Fibroblast of lung (primary cell): ENCODE measurements at regions not wholly inside any gene's neighbourhood (a gene's known extent, or its start where the extent isn't known, plus 50 kb on each side); places are given as distances from the start of the nearest gene placed in this dataset.

Experiments used
- DNase-seq, 2 donors: peaks; one replicate each; pipeline versions ENCODE4 v3.0.0 to v3.0.0-alpha.2; 2010; ENCODE audit warnings: low read depth in 2 of 2
- H2AFZ ChIP-seq: 2 replicates; pipeline ENCODE4 v1.5.1; 2012; ENCODE audit warnings: low read length, control low read depth, inconsistent platforms
- H3K27ac ChIP-seq: 2 replicates; pipeline ENCODE4 v1.5.1; 2011; ENCODE audit warnings: low read length, control low read depth; ENCODE audit not compliant: insufficient read depth
- H3K27me3 ChIP-seq: 2 replicates; pipeline ENCODE4 v1.5.1; 2011; ENCODE audit warnings: mild to moderate bottlenecking, low read length; ENCODE audit not compliant: control insufficient read depth, insufficient read depth
- H3K36me3 ChIP-seq: 2 replicates; pipeline ENCODE4 v1.5.1; 2011; ENCODE audit warnings: low read length; ENCODE audit not compliant: control insufficient read depth, insufficient read depth
- H3K4me1 ChIP-seq: 2 replicates; pipeline ENCODE4 v1.5.1; 2011; ENCODE audit warnings: low read length; ENCODE audit not compliant: control insufficient read depth, insufficient read depth; ENCODE audit errors: extremely low read depth
- H3K4me2 ChIP-seq: 2 replicates; pipeline ENCODE4 v1.5.1; 2011; ENCODE audit warnings: low read length, control low read depth; ENCODE audit not compliant: insufficient read depth; ENCODE audit errors: extremely low read depth
- H3K4me3 ChIP-seq, 4 experiments: fragments of 200-600 bp in 1 of 4; sonication (generic) in 1 of 4; replicated peaks in 1 of 4; 2 replicates each; pipeline ENCODE4 v1.5.1; 2011 to 2016; ENCODE audit warnings: low read length in 4 of 4, low read depth in 3 of 4, mild to moderate bottlenecking in 3 of 4, control low read depth in 2 of 4, inconsistent platforms in 1 of 4, mixed read lengths in 1 of 4; ENCODE audit not compliant: insufficient read depth in 1 of 4; ENCODE audit errors: control extremely low read depth in 1 of 4
- H3K79me2 ChIP-seq: 2 replicates; pipeline ENCODE4 v1.5.1; 2012; ENCODE audit warnings: mild to moderate bottlenecking, low read length, inconsistent platforms; ENCODE audit not compliant: control insufficient read depth, insufficient read depth
- H3K9ac ChIP-seq: 2 replicates; pipeline ENCODE4 v1.5.1; 2011; ENCODE audit warnings: mild to moderate bottlenecking, low read length, control low read depth; ENCODE audit not compliant: insufficient read depth
- H3K9me3 ChIP-seq: 2 replicates; pipeline ENCODE4 v1.5.1; 2012; ENCODE audit warnings: low read depth, low read length; ENCODE audit not compliant: control insufficient read depth, insufficient read depth
- H4K20me1 ChIP-seq: 2 replicates; pipeline ENCODE4 v1.5.1; 2011; ENCODE audit warnings: low read length; ENCODE audit not compliant: control insufficient read depth, insufficient read depth; ENCODE audit errors: extremely low read depth
- EZH2 ChIP-seq: IDR thresholded peaks from 2 replicates; pipeline ENCODE4 v1.5.1; 2012; ENCODE audit warnings: low read length, control low read depth, mild to moderate bottlenecking; ENCODE audit errors: missing control alignments
- TF ChIP-seq, protein P1 (sequence below), 2 donors: IDR thresholded peaks in 1 of 2; conservative IDR thresholded peaks in 1 of 2; 1 replicate in 1 of 2; 2 replicates in 1 of 2; pipeline ENCODE4 v1.5.1; 2011 to 2012; ENCODE audit warnings: low read length in 2 of 2, control low read depth in 1 of 2, inconsistent platforms in 1 of 2, low read depth in 1 of 2, mild to moderate bottlenecking in 1 of 2

DNA sequence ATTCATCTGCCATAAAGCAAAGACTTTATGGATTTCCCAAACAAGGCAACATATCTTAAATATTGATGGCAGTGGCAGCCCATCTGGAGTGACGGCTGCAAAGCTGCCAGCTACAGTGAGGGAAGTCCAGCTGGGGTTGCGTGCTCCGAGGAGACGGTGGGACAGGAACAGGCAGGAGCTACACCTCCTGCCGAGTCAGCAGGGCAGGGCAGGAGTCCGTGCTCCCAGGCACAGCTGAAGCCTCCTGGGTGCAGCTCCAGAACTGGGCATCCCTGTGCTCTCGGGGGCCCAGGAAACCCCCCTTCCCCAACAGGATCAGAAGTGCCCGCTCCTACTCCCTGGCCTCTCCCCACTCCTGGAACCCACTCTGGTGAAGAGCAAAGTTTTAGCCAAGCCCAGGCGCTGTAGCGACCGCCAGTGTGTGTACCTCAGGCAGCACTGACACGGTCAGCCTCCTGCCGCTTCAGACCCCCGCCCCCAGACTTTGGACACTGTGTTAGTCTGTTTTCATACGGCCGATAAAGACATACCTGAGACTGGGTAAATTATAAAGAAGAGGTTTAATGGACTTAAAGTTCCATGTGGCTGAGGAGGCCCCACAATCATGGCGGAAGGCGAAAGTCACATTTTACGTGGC, 556.4 kb upstream of the CCDC54 start:
- TF ChIP-seq EZH2 = no peak
- TF ChIP-seq, protein P1, sequence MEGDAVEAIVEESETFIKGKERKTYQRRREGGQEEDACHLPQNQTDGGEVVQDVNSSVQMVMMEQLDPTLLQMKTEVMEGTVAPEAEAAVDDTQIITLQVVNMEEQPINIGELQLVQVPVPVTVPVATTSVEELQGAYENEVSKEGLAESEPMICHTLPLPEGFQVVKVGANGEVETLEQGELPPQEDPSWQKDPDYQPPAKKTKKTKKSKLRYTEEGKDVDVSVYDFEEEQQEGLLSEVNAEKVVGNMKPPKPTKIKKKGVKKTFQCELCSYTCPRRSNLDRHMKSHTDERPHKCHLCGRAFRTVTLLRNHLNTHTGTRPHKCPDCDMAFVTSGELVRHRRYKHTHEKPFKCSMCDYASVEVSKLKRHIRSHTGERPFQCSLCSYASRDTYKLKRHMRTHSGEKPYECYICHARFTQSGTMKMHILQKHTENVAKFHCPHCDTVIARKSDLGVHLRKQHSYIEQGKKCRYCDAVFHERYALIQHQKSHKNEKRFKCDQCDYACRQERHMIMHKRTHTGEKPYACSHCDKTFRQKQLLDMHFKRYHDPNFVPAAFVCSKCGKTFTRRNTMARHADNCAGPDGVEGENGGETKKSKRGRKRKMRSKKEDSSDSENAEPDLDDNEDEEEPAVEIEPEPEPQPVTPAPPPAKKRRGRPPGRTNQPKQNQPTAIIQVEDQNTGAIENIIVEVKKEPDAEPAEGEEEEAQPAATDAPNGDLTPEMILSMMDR (conservative IDR thresholded peaks at IDR 0.05 in 1 of 2, IDR thresholded peaks at IDR 0.05 in 1 of 2; ENCODE audit: low read depth in 1 of 2, low read length in 2 of 2) = no peak
- H3K27ac ChIP-seq = no peak overlapping the region
- H3K79me2 ChIP-seq = no peaks in the 10 kb centered on the region
- no peaks in the 10 kb centered on the region for H3K4me1 ChIP-seq
- H2AFZ ChIP-seq = no peak overlapping the region
- DNase-seq = no peak
- no peak overlapping the region for H3K4me3 ChIP-seq
- H4K20me1 ChIP-seq = no peaks in the 10 kb centered on the region
- no peak overlapping the region for H3K4me2 ChIP-seq
- H3K9me3 ChIP-seq = no peaks in the 10 kb centered on the region
- no peaks in the 10 kb centered on the region for H3K36me3 ChIP-seq
- no peaks in the 10 kb centered on the region for H3K27me3 ChIP-seq
- no peak overlapping the region for H3K9ac ChIP-seq

DNA sequence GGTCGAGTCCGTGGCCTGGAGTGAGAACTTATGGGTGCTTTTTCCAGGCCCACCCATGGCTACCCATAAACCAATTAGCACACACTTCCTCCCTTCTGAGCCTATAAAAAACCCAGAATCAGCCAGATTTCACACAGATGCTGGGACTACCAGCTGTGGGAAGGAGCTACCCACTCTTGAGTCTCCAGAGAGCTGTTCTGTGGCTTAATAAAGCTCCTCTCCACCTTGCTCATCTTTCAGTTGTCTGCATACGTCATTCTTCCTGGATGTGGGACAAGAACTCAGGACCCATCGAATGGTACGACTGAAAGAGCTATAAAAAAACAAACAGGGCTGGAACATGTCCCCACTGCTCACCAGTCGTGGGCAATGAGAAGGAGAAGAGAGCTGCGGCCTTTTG, 555.4 kb upstream of the CCDC54 start:
- Histone ChIP-seq H3K9me3 (no peaks in the 10 kb centered on the region), H3K4me2 (no peak overlapping the region), H4K20me1 (no peaks in the 10 kb centered on the region), H3K79me2 (no peaks in the 10 kb centered on the region), H3K27me3 (no peaks in the 10 kb centered on the region), H3K4me3 (no peak overlapping the region), H3K27ac (no peak overlapping the region), H3K9ac (no peak overlapping the region), H3K4me1 (no peaks in the 10 kb centered on the region), H3K36me3 (no peaks in the 10 kb centered on the region), H2AFZ (no peak overlapping the region)
- TF ChIP-seq, protein P1 (conservative IDR thresholded peaks at IDR 0.05 in 1 of 2, IDR thresholded peaks at IDR 0.05 in 1 of 2; ENCODE audit: low read depth in 1 of 2, low read length in 2 of 2) = no peak
- no peak for TF ChIP-seq EZH2
- DNase-seq = no peak

DNA sequence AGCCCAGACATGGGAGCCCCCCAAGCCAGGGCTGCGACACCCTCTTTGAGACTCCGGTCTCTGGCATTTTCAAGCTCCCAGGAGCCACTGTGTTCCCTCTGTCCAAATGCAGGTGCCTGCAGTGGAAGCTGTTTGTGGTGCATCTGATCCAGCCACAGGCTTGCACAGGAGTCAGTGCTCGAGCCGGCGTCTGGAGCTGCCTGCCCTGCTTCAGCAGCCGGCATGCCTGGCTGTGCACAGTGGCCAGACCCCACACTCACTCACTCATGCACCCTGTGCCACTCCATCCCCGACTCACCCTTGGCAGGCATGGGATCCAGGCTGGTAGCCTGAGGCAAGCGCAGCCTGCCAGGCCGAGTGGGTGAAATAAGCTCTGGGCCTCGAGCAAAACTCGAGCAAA, 555.0 kb upstream of the CCDC54 start:
- no peak overlapping the region for H3K4me3 ChIP-seq
- TF ChIP-seq EZH2 = no peak
- TF ChIP-seq, protein P1 (conservative IDR thresholded peaks at IDR 0.05 in 1 of 2, IDR thresholded peaks at IDR 0.05 in 1 of 2; ENCODE audit: low read depth in 1 of 2, low read length in 2 of 2) = no peak
- DNase-seq = no peak
- H3K79me2 ChIP-seq = no peaks in the 10 kb centered on the region
- no peaks in the 10 kb centered on the region for H3K36me3 ChIP-seq
- H2AFZ ChIP-seq = no peak overlapping the region
- H3K4me2 ChIP-seq = no peak overlapping the region
- no peaks in the 10 kb centered on the region for H3K9me3 ChIP-seq
- H4K20me1 ChIP-seq = no peaks in the 10 kb centered on the region
- no peaks in the 10 kb centered on the region for H3K4me1 ChIP-seq
- no peak overlapping the region for H3K27ac ChIP-seq
- no peaks in the 10 kb centered on the region for H3K27me3 ChIP-seq
- no peak overlapping the region for H3K9ac ChIP-seq
